Smooth muscle cell (in vitro differentiated cells): ENCODE measurements at regions not wholly inside any gene's neighbourhood (a gene's known extent, or its start where the extent isn't known, plus 50 kb on each side); places are given as distances from the start of the nearest gene placed in this dataset.

ENCODE experiments used
- DNase-seq: peaks from one replicate; lab custom pipeline; 2025; ENCODE audit not compliant: unreplicated experiment; lab: John Stamatoyannopoulos, UW
- H2AFZ ChIP-seq: fragments of 200-600 bp; sonication (generic); 2 replicates; pipeline ENCODE4 v1.6.0; 2016; ENCODE audit warnings: antibody characterized with exemption, low read depth, mild to moderate bottlenecking
- H3F3A ChIP-seq: fragments of 200-600 bp; sonication (generic); 2 replicates; pipeline ENCODE4 v1.6.0; 2017; ENCODE audit warnings: antibody characterized with exemption, low read depth
- H3K27ac ChIP-seq: fragments of 200-600 bp; sonication (generic); 2 replicates; pipeline ENCODE4 v1.5.1; 2016; ENCODE audit warnings: low read depth, mild to moderate bottlenecking
- H3K27me3 ChIP-seq: fragments of 200-600 bp; sonication (generic); 2 replicates; pipeline ENCODE4 v1.6.1; 2016; ENCODE audit warnings: low read depth, mild to moderate bottlenecking
- H3K36me3 ChIP-seq: fragments of 200-600 bp; sonication (generic); 2 replicates; pipeline ENCODE4 v1.5.1; 2016; ENCODE audit warnings: low read depth
- H3K4me1 ChIP-seq: fragments of 200-600 bp; sonication (generic); 2 replicates; pipeline ENCODE4 v1.5.1; 2016; ENCODE audit warnings: low read depth
- H3K4me2 ChIP-seq: fragments of 200-600 bp; sonication (generic); 2 replicates; pipeline ENCODE4 v1.6.0; 2016; ENCODE audit warnings: mild to moderate bottlenecking
- H3K4me3 ChIP-seq: fragments of 200-600 bp; sonication (generic); 2 replicates; pipeline ENCODE4 v1.5.1; 2016; ENCODE audit warnings: mild to moderate bottlenecking
- H3K79me2 ChIP-seq: fragments of 200-600 bp; sonication (generic); 2 replicates; pipeline ENCODE4 v1.6.0; 2016; ENCODE audit warnings: low read depth, mild to moderate bottlenecking
- H3K9ac ChIP-seq: fragments of 200-600 bp; sonication (generic); 2 replicates; pipeline ENCODE4 v1.6.0; 2016; ENCODE audit warnings: low read depth
- H3K9me3 ChIP-seq: fragments of 200-600 bp; sonication (generic); replicated peaks from 2 replicates; pipeline ENCODE4 v1.5.1; 2016; ENCODE audit warnings: low read depth
- H4K20me1 ChIP-seq: fragments of 200-600 bp; sonication (generic); 2 replicates; pipeline ENCODE4 v1.6.0; 2016; ENCODE audit warnings: low read depth
- WGBS: methylation state at CpG from one replicate; pipeline ENCODE4 v1.1.7; 2016; ENCODE audit warnings: low lambda C conversion rate; 5-methylcytosine and 5-hydroxymethylcytosine counted together
- TF ChIP-seq, protein P1 (sequence below): fragments of 200-600 bp; sonication (generic); IDR thresholded peaks from 2 replicates; pipeline ENCODE4 v1.5.1; 2017; ENCODE audit warnings: borderline replicate concordance, mild to moderate bottlenecking, antibody characterized with exemption; ENCODE audit not compliant: insufficient read depth, poor library complexity, severe bottlenecking

DNA sequence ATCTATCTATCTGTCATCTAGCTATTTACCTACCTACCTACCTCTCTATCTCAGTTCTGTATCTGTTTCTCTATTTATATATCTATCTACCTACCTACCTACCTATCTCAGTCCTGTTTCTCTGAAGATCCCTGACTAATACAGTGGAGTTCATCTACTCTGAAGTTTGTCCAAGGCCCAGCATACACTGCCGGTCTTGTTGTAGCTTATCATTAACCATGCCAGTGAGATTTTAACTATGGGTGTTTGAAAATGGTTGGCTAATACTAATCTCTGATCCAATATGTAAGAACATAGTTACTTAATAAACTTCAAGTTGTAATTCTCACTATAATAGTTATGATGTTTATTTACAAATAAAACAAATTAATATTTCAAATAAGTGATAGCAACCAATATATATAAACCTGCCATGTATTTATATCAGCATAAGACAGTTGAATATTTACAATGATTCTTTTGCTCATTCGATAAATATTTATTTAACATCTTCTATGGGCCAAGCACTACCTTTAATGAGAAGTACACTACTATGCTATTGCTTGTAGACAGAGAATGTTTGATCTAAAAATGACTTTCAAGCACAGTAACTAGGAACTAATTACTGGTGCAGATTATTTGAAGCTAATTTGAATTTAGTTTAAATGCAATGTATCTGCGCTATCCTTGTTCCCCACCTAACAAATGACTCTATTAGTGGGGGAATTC lies 242.1 kb downstream of the KLF5 start:
- Histone ChIP-seq H2AFZ (no peak overlapping the region), H3K4me1 (no peaks in the 10 kb centered on the region), H4K20me1 (no peaks in the 10 kb centered on the region), H3K4me3 (no peak overlapping the region), H3K4me2 (no peak overlapping the region), H3K9me3 (no peaks in the 10 kb centered on the region), H3K27me3 (no peaks in the 10 kb centered on the region), H3K27ac (no peak overlapping the region), H3K36me3 (no peaks in the 10 kb centered on the region), H3K9ac (no peak overlapping the region), H3F3A (no peaks in the 10 kb centered on the region), H3K79me2 (no peaks in the 10 kb centered on the region)
- WGBS = 98% methylated on average over 3 of the region's 3 CpGs
- no peak for DNase-seq
- TF ChIP-seq, protein P1, sequence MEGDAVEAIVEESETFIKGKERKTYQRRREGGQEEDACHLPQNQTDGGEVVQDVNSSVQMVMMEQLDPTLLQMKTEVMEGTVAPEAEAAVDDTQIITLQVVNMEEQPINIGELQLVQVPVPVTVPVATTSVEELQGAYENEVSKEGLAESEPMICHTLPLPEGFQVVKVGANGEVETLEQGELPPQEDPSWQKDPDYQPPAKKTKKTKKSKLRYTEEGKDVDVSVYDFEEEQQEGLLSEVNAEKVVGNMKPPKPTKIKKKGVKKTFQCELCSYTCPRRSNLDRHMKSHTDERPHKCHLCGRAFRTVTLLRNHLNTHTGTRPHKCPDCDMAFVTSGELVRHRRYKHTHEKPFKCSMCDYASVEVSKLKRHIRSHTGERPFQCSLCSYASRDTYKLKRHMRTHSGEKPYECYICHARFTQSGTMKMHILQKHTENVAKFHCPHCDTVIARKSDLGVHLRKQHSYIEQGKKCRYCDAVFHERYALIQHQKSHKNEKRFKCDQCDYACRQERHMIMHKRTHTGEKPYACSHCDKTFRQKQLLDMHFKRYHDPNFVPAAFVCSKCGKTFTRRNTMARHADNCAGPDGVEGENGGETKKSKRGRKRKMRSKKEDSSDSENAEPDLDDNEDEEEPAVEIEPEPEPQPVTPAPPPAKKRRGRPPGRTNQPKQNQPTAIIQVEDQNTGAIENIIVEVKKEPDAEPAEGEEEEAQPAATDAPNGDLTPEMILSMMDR = no peak

DNA sequence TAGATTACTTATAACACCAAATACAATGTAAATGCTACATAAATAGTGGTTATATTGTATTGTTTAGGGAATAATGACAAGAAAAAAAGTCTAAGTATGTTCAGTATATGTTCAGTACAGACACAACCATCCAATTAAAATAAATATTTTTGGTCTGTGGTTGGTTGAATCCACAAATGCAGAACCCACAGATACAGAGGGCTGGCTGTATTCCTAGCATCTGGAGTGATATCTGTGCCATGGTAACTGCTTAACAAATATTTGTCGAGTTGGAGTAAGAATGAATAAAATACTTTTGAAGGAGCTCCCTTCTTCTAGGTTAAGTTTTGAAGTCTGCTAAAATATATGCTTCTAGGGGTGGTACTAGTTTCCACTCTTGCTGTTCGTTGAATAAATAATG lies 241.0 kb downstream of the KLF5 start:
- no peak overlapping the region for H3K4me2 ChIP-seq
- TF ChIP-seq, protein P1 = no peak
- H3F3A ChIP-seq = no peaks in the 10 kb centered on the region
- H3K4me1 ChIP-seq = no peaks in the 10 kb centered on the region
- H3K27ac ChIP-seq = no peak overlapping the region
- H3K4me3 ChIP-seq = no peak overlapping the region
- no peaks in the 10 kb centered on the region for H3K27me3 ChIP-seq
- H3K79me2 ChIP-seq = no peaks in the 10 kb centered on the region
- no peaks in the 10 kb centered on the region for H3K36me3 ChIP-seq
- H4K20me1 ChIP-seq = no peaks in the 10 kb centered on the region
- no peak overlapping the region for H2AFZ ChIP-seq
- no peak for DNase-seq
- H3K9me3 ChIP-seq = no peaks in the 10 kb centered on the region
- no peak overlapping the region for H3K9ac ChIP-seq
- WGBS = 82% methylated on average over 2 of the region's 2 CpGs

DNA sequence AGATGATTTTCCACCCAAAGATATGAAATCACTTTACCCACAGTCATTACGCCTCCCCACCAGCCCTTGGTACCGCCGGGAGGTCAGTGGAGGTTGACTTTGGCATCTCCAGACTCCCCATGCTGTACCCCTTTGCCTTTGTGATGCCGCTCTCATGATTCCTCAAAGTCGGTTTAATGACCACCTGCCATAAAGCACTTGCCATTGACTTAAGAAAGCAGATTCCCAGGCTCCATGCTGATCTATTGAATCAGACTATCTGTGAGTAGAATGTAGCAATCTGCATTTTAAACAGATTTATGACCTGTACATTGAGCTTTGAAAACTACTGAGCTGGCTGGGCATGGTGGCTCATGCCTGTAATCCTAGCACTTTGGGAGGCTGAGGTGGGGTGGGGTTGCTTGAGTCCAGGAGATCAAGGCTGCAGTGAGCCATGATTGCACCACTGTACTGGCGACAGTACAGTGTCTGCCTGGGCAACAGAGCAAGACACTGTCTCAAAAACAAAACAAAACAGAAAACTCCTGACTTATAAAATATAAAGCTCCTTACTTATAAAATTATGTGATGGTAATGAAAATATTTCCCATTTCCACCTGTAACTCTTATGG lies 235.2 kb downstream of the KLF5 start:
- Histone ChIP-seq H3K4me1 (no peaks in the 10 kb centered on the region), H3K27me3 (no peaks in the 10 kb centered on the region), H3K79me2 (no peaks in the 10 kb centered on the region), H3K9ac (no peak overlapping the region), H3F3A (no peaks in the 10 kb centered on the region), H3K9me3 (no peaks in the 10 kb centered on the region), H3K4me3 (no peak overlapping the region), H3K36me3 (no peaks in the 10 kb centered on the region), H3K4me2 (no peak overlapping the region), H3K27ac (no peak overlapping the region), H2AFZ (no peak overlapping the region), H4K20me1 (no peaks in the 10 kb centered on the region)
- TF ChIP-seq, protein P1 = no peak
- no peak for DNase-seq
- 79% methylated on average over 6 of the region's 6 CpGs for WGBS

DNA sequence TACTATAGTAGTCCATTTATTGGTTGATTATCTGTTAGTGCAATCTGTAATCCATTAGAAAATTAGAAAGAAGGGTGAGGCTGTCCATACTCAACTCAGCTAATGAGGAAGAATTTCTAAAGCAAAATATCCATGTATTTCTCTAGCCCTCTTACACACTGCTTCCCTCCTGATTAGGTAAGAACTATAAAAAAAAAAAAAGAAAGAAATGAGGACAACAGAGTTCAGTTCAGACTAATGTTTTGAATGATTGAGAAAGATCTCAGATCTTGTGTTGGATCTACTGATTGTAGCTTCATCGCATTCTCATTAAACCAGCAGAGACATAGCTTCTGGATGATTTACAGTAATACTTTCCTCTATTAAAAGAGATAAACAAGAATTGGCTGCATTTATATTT lies 233.3 kb downstream of the KLF5 start:
- H3K27ac ChIP-seq = no peak overlapping the region
- H3F3A ChIP-seq = no peaks in the 10 kb centered on the region
- WGBS = 100% methylated on average over 1 of the region's 1 CpG
- no peaks in the 10 kb centered on the region for H3K36me3 ChIP-seq
- H3K4me3 ChIP-seq = no peak overlapping the region
- H3K9ac ChIP-seq = no peak overlapping the region
- H4K20me1 ChIP-seq = no peaks in the 10 kb centered on the region
- DNase-seq = no peak
- no peak overlapping the region for H3K4me2 ChIP-seq
- TF ChIP-seq, protein P1 = no peak
- H3K27me3 ChIP-seq = no peaks in the 10 kb centered on the region
- no peaks in the 10 kb centered on the region for H3K4me1 ChIP-seq
- no peaks in the 10 kb centered on the region for H3K79me2 ChIP-seq
- no peaks in the 10 kb centered on the region for H3K9me3 ChIP-seq
- H2AFZ ChIP-seq = no peak overlapping the region
